Adrenal gland (tissue), 9 donors: ENCODE measurements at regions not wholly inside any gene's neighbourhood (a gene's known extent, or its start where the extent isn't known, plus 50 kb on each side); places are given as distances from the start of the nearest gene placed in this dataset.
A peak's percentile ranks its signal among the peaks of the same experiment; 100 is the strongest.

ENCODE experiments used
- DNase-seq, 7 donors: peaks; one replicate each; pipeline ENCODE4 v3.0.0-alpha.2; 2019 to 2020
- H3K27ac ChIP-seq, 5 donors: fragments of 200-600 bp; sonication (generic) in 4 of 5; 1 replicate in 3 of 5; 2 replicates in 2 of 5; pipeline versions ENCODE4 v1.5.1 to v1.8.0; 2016 to 2020; ENCODE audit warnings: mild to moderate bottlenecking in 1 of 5
- H3K27me3 ChIP-seq: fragments of 200-600 bp; 2 replicates; pipeline ENCODE4 v1.8.0; 2021
- H3K36me3 ChIP-seq, 2 donors: fragments of 200-600 bp; replicated peaks in 1 of 2; 1 replicate in 1 of 2; 2 replicates in 1 of 2; pipeline versions ENCODE4 v1.5.1 to v1.8.0; 2018 to 2022
- H3K4me1 ChIP-seq, 2 donors: fragments of 200-600 bp; replicated peaks in 1 of 2; 1 replicate in 1 of 2; 2 replicates in 1 of 2; pipeline versions ENCODE4 v1.5.1 to v1.8.0; 2018 to 2021
- H3K4me3 ChIP-seq, 4 donors: fragments of 200-600 bp; sonication (generic) in 3 of 4; one replicate each; pipeline ENCODE4 v1.5.1; 2016 to 2018
- H3K9me3 ChIP-seq, 3 donors: fragments of 200-600 bp; sonication (generic) in 1 of 3; replicated peaks in 1 of 3; 1 replicate in 2 of 3; 2 replicates in 1 of 3; pipeline versions ENCODE4 v1.5.1 to v1.8.0; 2016 to 2021
- POLR2A ChIP-seq, 2 donors: fragments of 450-650 bp; IDR thresholded peaks; one replicate each; pipeline ENCODE4 v1.6.1; 2017; ENCODE audit warnings: antibody characterized with exemption in 2 of 2, mild to moderate bottlenecking in 2 of 2, moderate library complexity in 1 of 2
- whole genome bisulfite sequencing, 4 donors: extraction: QIAGEN DNeasy Blood & Tissue Kit in 2 of 4; methylation state at CpG; one replicate each; pipeline versions ENCODE4 v1.1.5 to v1.1.7; 2013 to 2017; 5-methylcytosine and 5-hydroxymethylcytosine counted together
- intact Hi-C, 2 donors: fragments of 100-400 bp; cut with DNase I; formaldehyde crosslinking; loops; one replicate each; pipeline versions ENCODE4 v1.14.1 to v1.15.0; 2022 to 2023
- TF ChIP-seq, protein P1 (sequence below), 6 experiments: fragments of 450-650 bp in 4 of 6; fragments of 200-600 bp in 2 of 6; sonication (generic) in 1 of 6; IDR thresholded peaks; 1 replicate in 5 of 6; 2 replicates in 1 of 6; pipeline versions ENCODE4 v1.5.1 to v1.8.0; 2016 to 2021; ENCODE audit warnings: antibody characterized with exemption in 6 of 6, mild to moderate bottlenecking in 2 of 6, moderate library complexity in 1 of 6
- donor health status: healthy with polysubstance abuse.
- donor health status: Bipolar disorder and iron deficiency.
- donor health status: DM: yes; HTN: yes; CAD: no.
- donor health status: DM: no; HTN: no; CAD: no.
- donor health status: DM: no; HTN: no; CAD: no.

DNA sequence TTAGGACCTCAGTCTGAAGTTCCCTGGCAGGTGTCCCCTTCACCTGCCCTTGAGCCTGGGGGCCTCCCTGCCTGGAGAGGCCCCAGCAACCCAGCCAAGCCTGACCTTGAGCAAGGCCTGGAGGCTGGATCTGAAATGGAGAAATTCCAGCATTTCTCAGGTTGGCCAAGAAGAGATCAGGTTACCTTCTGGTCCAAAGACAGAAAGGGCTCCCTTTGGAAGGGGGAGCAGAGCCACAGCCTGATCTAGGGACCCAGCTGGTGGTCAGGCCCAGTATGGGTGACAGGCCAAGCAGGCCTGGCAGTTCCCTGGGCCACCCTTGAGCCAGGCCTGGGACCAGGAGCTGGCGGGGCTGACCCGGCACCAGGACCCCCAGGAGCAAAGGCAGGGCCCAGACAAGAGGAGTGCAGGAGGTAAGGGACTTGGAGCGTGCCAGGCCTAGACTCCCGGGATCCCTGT is 82.8 kb downstream of the TNFAIP2 start:
- DNase-seq: peak in 3 of 7 donors; percentile 26 to 62 (median 48)
- Histone ChIP-seq H3K9me3 (peaks cover 0 to 10% (median 0%) of the 10 kb centered on the region in 3 donors), H3K36me3 (no peaks in the 10 kb centered on the region), H3K4me1 (no peaks in the 10 kb centered on the region), H3K4me3 (peak overlapping the region in 1 of 4 donors; percentile 56), H3K27me3 (no peaks in the 10 kb centered on the region), H3K27ac (peak overlapping the region in 3 of 5 donors; percentile 32 to 72 (median 71))
- no peak for TF ChIP-seq POLR2A (IDR thresholded peaks at IDR 0.05)
- TF ChIP-seq, protein P1, sequence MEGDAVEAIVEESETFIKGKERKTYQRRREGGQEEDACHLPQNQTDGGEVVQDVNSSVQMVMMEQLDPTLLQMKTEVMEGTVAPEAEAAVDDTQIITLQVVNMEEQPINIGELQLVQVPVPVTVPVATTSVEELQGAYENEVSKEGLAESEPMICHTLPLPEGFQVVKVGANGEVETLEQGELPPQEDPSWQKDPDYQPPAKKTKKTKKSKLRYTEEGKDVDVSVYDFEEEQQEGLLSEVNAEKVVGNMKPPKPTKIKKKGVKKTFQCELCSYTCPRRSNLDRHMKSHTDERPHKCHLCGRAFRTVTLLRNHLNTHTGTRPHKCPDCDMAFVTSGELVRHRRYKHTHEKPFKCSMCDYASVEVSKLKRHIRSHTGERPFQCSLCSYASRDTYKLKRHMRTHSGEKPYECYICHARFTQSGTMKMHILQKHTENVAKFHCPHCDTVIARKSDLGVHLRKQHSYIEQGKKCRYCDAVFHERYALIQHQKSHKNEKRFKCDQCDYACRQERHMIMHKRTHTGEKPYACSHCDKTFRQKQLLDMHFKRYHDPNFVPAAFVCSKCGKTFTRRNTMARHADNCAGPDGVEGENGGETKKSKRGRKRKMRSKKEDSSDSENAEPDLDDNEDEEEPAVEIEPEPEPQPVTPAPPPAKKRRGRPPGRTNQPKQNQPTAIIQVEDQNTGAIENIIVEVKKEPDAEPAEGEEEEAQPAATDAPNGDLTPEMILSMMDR (IDR thresholded peaks at IDR 0.05): no peak
- intact Hi-C loops: no loop called here
- 94 to 100% (median 95%) methylated on average over 2 to 4 of the region's 4 CpGs for WGBS, 4 donors

DNA sequence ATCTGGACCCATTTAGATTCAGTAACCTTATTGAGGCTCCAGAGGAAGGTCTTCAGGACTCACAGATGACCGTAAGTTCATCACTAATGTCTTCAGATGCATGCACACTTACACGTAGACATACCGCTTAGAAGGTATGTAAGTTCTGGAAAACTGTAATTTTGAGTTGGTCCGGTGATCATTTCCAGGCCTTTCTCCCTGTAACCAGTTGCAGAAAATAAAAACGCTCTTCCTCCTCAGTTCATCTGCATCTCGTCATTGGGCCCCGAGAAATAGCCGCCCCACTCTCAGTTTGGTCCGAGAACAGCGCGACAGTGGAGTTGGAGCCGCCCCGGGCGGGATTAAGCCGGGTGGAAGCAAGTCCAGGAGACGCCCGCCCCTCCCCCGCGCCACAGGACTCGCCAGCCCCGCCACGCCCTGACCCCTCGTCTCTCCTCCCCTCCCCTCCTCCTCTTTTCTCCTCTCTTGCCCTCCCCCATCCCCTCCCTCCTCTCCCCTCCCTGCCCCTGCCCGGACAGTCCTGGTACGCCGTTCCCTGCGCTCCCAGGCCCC is 83.7 kb downstream of the TNFAIP2 start:
- no peaks in the 10 kb centered on the region for H3K36me3 ChIP-seq
- intact Hi-C loops: no loop called here
- 37 to 53% (median 42%) methylated on average over 17 to 27 of the region's 27 CpGs for WGBS, 4 donors

DNA sequence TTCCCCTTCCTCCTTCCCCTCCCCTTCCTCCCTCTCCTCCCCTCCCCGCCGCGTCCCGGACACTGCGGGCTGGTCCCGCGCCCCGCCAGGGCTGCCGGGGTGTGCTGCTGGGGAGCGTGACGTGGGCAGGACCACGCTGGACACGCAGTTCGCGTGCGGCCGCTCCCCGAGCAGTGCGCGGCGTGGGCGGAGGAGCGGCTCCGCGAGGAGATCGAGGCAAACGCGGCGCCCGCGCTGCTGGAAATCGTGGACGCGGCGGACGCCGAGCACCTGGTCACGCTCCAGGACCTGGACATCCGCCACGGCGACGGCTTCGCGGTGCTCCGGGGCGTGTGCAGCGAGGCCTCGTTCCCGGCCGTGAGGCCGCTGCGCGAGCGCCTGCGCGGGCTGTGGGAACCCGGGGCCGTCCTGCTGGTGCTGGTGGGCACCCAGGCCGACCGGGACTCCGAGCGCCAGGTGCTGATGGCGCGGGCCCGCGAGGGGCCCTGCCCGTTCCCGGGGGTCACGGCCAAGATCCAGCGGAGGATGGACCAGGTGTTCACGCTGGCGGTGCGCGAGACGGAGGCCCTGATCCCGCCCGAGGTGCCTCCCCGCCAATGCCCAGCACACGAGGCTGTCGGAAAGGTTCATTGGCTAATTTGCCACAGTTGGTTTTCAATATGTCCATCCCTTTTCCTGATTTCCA is 84.3 kb downstream of the TNFAIP2 start:
- H3K4me1 ChIP-seq: no peaks in the 10 kb centered on the region
- intact Hi-C loops: no loop called here
- WGBS, 4 donors: 12 to 29% (median 20%) methylated on average over 12 to 80 of the region's 80 CpGs
- H3K4me3 ChIP-seq: peak overlapping the region in 2 of 4 donors; percentile 28 to 56
- peak in 2 of 7 donors; percentile 34 for DNase-seq
- peak overlapping the region in 2 of 5 donors; percentile 71 to 72 for H3K27ac ChIP-seq
- TF ChIP-seq, protein P1 (IDR thresholded peaks at IDR 0.05): no peak
- no peak for TF ChIP-seq POLR2A (IDR thresholded peaks at IDR 0.05)
- no peaks in the 10 kb centered on the region for H3K27me3 ChIP-seq
- no peaks in the 10 kb centered on the region for H3K36me3 ChIP-seq
- H3K9me3 ChIP-seq: peaks cover 0 to 10% (median 0%) of the 10 kb centered on the region in 3 donors

More for the DNA sequence above, 83.7 kb downstream of the TNFAIP2 start:
- H3K9me3 ChIP-seq: peaks cover 0 to 10% (median 0%) of the 10 kb centered on the region in 3 donors
- no peaks in the 10 kb centered on the region for H3K27me3 ChIP-seq
- peak overlapping the region in 2 of 4 donors; percentile 28 to 56 for H3K4me3 ChIP-seq
- no peak for TF ChIP-seq POLR2A (IDR thresholded peaks at IDR 0.05)
- TF ChIP-seq, protein P1 (IDR thresholded peaks at IDR 0.05): no peak
- peak; percentile 54 to 82 (median 71) for DNase-seq
- H3K27ac ChIP-seq: peak overlapping the region in 3 of 5 donors; percentile 21 to 72 (median 71)
- H3K4me1 ChIP-seq: no peaks in the 10 kb centered on the region

DNA sequence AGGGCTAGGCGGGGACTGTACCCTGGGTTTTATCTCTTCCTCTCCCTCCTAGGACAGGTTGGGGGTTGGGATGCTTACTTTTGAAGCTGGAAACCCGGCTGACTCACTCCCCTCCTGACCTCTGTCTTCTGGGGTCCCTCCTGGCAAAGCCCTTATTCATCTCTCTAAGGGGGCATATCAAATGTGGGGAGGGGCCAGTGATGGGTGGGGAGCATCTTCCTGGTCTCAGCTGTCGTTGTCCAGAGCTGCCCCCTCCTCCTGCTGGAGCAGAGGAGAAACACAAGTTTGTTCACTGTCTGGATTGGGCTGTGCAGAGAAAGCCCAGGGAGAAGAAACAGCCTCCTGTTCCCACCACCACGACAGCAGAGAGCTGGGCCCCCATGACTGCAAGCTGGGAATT is 85.8 kb downstream of the TNFAIP2 start:
- Histone ChIP-seq H3K36me3 (no peaks in the 10 kb centered on the region), H3K27me3 (no peaks in the 10 kb centered on the region), H3K4me1 (no peaks in the 10 kb centered on the region), H3K9me3 (peaks cover 0 to 10% (median 0%) of the 10 kb centered on the region in 3 donors), H3K4me3 (no peak overlapping the region), H3K27ac (peak overlapping the region in 1 of 5 donors; percentile 25)
- no peak for TF ChIP-seq POLR2A (IDR thresholded peaks at IDR 0.05)
- TF ChIP-seq, protein P1 (IDR thresholded peaks at IDR 0.05): no peak
- intact Hi-C loops: no loop called here
- 47 to 68% (median 55%) methylated on average over 3 to 4 of the region's 4 CpGs for WGBS, 4 donors
- DNase-seq: no peak
